Progenitor cell of endocrine pancreas (in vitro differentiated cells): ENCODE measurements at regions not wholly inside any gene's neighbourhood (a gene's known extent, or its start where the extent isn't known, plus 50 kb on each side); places are given as distances from the start of the nearest gene placed in this dataset.

Experiments
- DNase-seq: peaks from one replicate; pipeline ENCODE4 v3.0.0; 2021; ENCODE audit warnings: low spot score; ENCODE audit not compliant: unreplicated experiment
- H3K27ac Mint-ChIP-seq: 2 replicates; pipeline ENCODE4 v1.8.0; 2021; ENCODE audit warnings: mild to moderate bottlenecking, moderate library complexity, mixed read lengths
- H3K27me3 Mint-ChIP-seq: 2 replicates; pipeline ENCODE4 v1.8.0; 2021; ENCODE audit warnings: mixed read lengths
- H3K36me3 Mint-ChIP-seq: 2 replicates; pipeline ENCODE4 v1.8.0; 2022; ENCODE audit warnings: mixed read lengths; ENCODE audit not compliant: insufficient read depth
- H3K4me1 Mint-ChIP-seq: 2 replicates; pipeline ENCODE4 v1.8.0; 2021; ENCODE audit warnings: low read depth, mixed read lengths
- H3K4me3 Mint-ChIP-seq: 2 replicates; pipeline ENCODE4 v1.8.0; 2021; ENCODE audit warnings: low read depth, mild to moderate bottlenecking, moderate library complexity, mixed read lengths
- H3K9me3 Mint-ChIP-seq: 2 replicates; pipeline ENCODE4 v1.8.0; 2021; ENCODE audit warnings: low read depth, mixed read lengths
- CTCF ChIP-seq: fragments of 200-600 bp; sonication (generic); IDR thresholded peaks from one replicate; pipeline ENCODE4 v1.5.0; 2021; ENCODE audit warnings: antibody characterized with exemption, mild to moderate bottlenecking; ENCODE audit not compliant: unreplicated experiment

DNA sequence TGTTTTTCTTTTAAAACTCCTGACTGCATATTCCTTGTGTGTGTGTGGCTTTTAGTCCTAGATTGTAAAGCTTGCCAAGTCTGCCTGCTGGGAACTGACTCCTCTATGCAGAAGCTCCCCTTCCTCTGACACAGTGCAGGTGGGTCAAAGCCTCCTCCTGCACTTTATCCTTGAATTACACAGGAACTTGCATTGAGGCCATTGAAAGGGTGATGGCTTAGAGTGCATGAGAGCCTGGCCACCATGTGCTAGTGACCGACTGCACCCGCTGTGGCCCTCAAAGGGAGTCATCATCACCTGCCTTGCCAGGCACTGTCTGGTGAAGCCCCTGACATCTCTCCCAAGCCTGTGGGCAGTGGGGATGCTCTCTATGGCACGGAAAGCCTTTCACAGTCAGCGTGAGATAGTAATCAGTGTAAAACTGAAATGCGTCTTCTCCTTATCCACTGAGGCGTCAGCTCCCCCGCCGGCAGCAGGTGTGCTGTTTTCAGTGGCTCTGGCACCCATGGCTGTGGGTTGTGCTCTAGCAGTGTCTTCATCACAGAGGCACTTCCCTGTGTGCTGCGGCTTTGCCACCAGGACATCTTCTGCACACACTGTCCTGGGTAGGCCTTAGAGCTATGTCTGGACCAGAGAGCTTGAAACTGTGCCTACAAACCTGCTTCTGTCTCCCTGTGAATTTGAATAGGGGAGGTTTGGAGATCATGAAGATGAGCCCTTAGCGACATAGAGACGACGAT is 87.9 kb downstream of the THBS2 start:
- Mint-ChIP-seq H3K4me3 (no peak overlapping the region), H3K9me3 (no peaks in the 10 kb centered on the region), H3K27ac (no peak overlapping the region), H3K36me3 (no peaks in the 10 kb centered on the region), H3K27me3 (peaks cover 22% of the 10 kb centered on the region), H3K4me1 (no peaks in the 10 kb centered on the region)
- no peak for DNase-seq
- no peak for TF ChIP-seq CTCF

DNA sequence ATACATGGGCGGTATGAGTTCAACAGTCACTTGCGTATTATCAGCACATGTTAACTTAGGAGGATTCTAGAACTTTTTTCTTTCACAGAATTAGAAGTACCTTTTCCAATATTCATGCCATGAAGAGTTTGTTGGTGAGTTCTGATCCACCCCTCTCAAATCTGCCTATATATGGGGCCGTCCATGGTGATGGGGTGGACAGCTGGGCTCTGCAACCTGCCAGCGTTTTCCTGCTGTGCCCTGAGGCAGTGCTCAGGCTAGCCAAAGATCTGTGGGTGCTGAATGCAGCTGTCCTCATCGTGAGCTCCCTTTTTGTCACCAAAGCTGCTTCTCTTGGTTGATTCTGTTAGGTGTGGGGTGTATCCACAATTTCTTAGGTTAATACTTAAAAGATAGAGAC is 88.7 kb downstream of the THBS2 start:
- no peak overlapping the region for H3K4me3 Mint-ChIP-seq
- no peak for TF ChIP-seq CTCF
- peaks cover 17% of the 10 kb centered on the region for H3K27me3 Mint-ChIP-seq
- no peak for DNase-seq
- H3K36me3 Mint-ChIP-seq = no peaks in the 10 kb centered on the region
- H3K4me1 Mint-ChIP-seq = no peaks in the 10 kb centered on the region
- no peak overlapping the region for H3K27ac Mint-ChIP-seq
- no peaks in the 10 kb centered on the region for H3K9me3 Mint-ChIP-seq

DNA sequence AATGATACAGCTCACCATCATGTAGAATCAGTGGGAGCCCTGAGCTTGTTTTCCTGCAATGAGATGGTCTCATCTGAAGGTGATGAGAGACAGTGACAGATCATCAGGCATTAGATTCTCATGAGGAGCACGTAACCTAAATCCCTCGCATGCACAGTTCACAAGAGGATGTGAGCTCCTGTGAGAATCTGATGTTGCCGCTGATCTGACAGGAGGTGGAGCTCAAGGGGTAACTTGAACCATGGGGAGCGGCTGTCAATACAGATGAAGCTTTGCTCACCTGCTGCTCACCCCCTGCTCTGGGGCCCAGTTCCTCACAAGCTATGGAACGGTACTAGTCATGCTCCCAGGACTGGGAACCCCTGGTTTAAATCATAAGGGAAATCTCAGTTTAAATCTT is 89.2 kb downstream of the THBS2 start:
- H3K9me3 Mint-ChIP-seq = no peaks in the 10 kb centered on the region
- H3K27me3 Mint-ChIP-seq = peaks cover 17% of the 10 kb centered on the region
- no peak overlapping the region for H3K4me3 Mint-ChIP-seq
- H3K36me3 Mint-ChIP-seq = no peaks in the 10 kb centered on the region
- no peaks in the 10 kb centered on the region for H3K4me1 Mint-ChIP-seq
- DNase-seq = no peak
- no peak for TF ChIP-seq CTCF
- H3K27ac Mint-ChIP-seq = no peak overlapping the region

DNA sequence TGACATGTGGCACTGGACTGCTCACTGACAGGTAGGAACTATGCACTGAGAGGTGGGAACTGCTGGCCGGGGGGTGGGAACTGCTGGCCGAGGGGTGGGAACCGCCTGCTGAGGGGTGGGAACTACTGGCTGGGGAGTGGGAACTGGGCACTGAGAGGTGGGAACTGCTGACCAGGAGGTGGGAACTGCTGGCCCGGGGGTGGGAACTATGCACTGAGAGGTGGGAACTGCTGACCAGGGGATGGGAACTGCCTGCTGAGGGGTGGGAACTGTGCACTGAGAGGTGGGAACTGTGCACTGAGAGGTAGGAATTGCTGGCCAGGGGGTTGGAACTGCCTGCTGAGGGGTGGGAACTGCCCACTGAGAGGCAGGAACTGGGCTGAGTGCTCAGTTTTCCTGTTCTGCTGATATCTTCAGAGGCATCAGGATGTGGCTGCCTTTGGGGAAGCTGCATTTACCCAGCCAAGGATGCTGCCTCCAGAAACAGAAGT is 90.2 kb downstream of the THBS2 start:
- no peak overlapping the region for H3K27ac Mint-ChIP-seq
- H3K4me1 Mint-ChIP-seq = no peaks in the 10 kb centered on the region
- H3K4me3 Mint-ChIP-seq = no peak overlapping the region
- H3K36me3 Mint-ChIP-seq = no peaks in the 10 kb centered on the region
- TF ChIP-seq CTCF = no peak
- peaks cover 14% of the 10 kb centered on the region for H3K27me3 Mint-ChIP-seq
- H3K9me3 Mint-ChIP-seq = no peaks in the 10 kb centered on the region
- DNase-seq = no peak

GRCh38 chr6:169162752-169163407 is 90.8 kb downstream of the THBS2 start:
- TF ChIP-seq CTCF = no peak
- no peaks in the 10 kb centered on the region for H3K9me3 Mint-ChIP-seq
- no peak overlapping the region for H3K27ac Mint-ChIP-seq
- H3K4me3 Mint-ChIP-seq = no peak overlapping the region
- DNase-seq = no peak
- peaks cover 14% of the 10 kb centered on the region for H3K27me3 Mint-ChIP-seq
- H3K36me3 Mint-ChIP-seq = no peaks in the 10 kb centered on the region
- H3K4me1 Mint-ChIP-seq = no peaks in the 10 kb centered on the region
